IgD-negative memory B cell (primary cell): ENCODE measurements at regions not wholly inside any gene's neighbourhood (a gene's known extent, or its start where the extent isn't known, plus 50 kb on each side); places are given as distances from the start of the nearest gene placed in this dataset.
A peak's percentile ranks its signal among the peaks of the same experiment; 100 is the strongest.
"Not testable (repeated sequence)": the region's sequence is repeated elsewhere in the genome, so short reads cannot be mapped to it uniquely, and the experiment has no call there.

ENCODE experiments used
- H3K27ac Mint-ChIP-seq, 3 donors: one replicate each; pipeline ENCODE4 v1.8.0; 2020 to 2022; ENCODE audit warnings: mild to moderate bottlenecking in 3 of 3, mixed read lengths in 3 of 3, moderate library complexity in 1 of 3
- H3K27me3 Mint-ChIP-seq: one replicate; pipeline ENCODE4 v1.8.0; 2021; ENCODE audit warnings: mixed read lengths
- H3K36me3 Mint-ChIP-seq: one replicate; pipeline ENCODE4 v1.8.0; 2020; ENCODE audit warnings: mild to moderate bottlenecking, mixed read lengths
- H3K4me1 Mint-ChIP-seq, 3 donors: one replicate each; pipeline ENCODE4 v1.8.0; 2020 to 2022; ENCODE audit warnings: mixed read lengths in 3 of 3, mild to moderate bottlenecking in 1 of 3
- H3K4me3 Mint-ChIP-seq, 4 donors: one replicate each; pipeline ENCODE4 v1.8.0; 2020 to 2022; ENCODE audit warnings: mild to moderate bottlenecking in 4 of 4, mixed read lengths in 4 of 4, moderate library complexity in 3 of 4
- H3K9me3 Mint-ChIP-seq, 3 donors: one replicate each; pipeline ENCODE4 v1.8.0; 2020 to 2021; ENCODE audit warnings: mixed read lengths in 3 of 3, mild to moderate bottlenecking in 1 of 3

GRCh38 chr7:152594801-152595200, 81.1 kb downstream of the XRCC2 start:
- Mint-ChIP-seq H3K27ac (no peak overlapping the region), H3K4me3 (no peak overlapping the region), H3K9me3 (no peaks in the 10 kb centered on the region), H3K27me3 (no peaks in the 10 kb centered on the region), H3K4me1 (peaks cover 0 to 2% (median 0%) of the 10 kb centered on the region in 3 donors), H3K36me3 (no peaks in the 10 kb centered on the region)

GRCh38 chr7:152591976-152592375, 84.0 kb downstream of the XRCC2 start:
- Mint-ChIP-seq H3K27ac (no peak overlapping the region), H3K27me3 (no peaks in the 10 kb centered on the region), H3K9me3 (no peaks in the 10 kb centered on the region), H3K4me1 (no peaks in the 10 kb centered on the region), H3K4me3 (no peak overlapping the region), H3K36me3 (peaks cover 1% of the 10 kb centered on the region)

- peak overlapping the region in 1 of 4 donors; percentile 34 for H3K4me3 Mint-ChIP-seq
- no peaks in the 10 kb centered on the region for H3K4me1 Mint-ChIP-seq
- no peaks in the 10 kb centered on the region for H3K27me3 Mint-ChIP-seq
- no peak overlapping the region for H3K27ac Mint-ChIP-seq
- H3K36me3 Mint-ChIP-seq = peaks cover 1% of the 10 kb centered on the region
- H3K9me3 Mint-ChIP-seq = no peaks in the 10 kb centered on the region
Observed at GRCh38 chr7:152590481-152590880, 85.5 kb downstream of the XRCC2 start.

- H3K27me3 Mint-ChIP-seq, H3K27ac Mint-ChIP-seq, H3K36me3 Mint-ChIP-seq, H3K4me3 Mint-ChIP-seq, H3K9me3 Mint-ChIP-seq, H3K4me1 Mint-ChIP-seq: not testable (repeated sequence)
Observed at GRCh38 chr7:152589821-152590220, 86.1 kb downstream of the XRCC2 start.

GRCh38 chr7:152588350-152588749, 87.6 kb downstream of the XRCC2 start:
- Mint-ChIP-seq H3K9me3 (no peaks in the 10 kb centered on the region), H3K4me3 (no peak overlapping the region), H3K4me1 (no peaks in the 10 kb centered on the region), H3K36me3 (peaks cover 1% of the 10 kb centered on the region), H3K27ac (no peak overlapping the region), H3K27me3 (no peaks in the 10 kb centered on the region)

GRCh38 chr7:152587366-152587765, 88.6 kb downstream of the XRCC2 start:
- peaks cover 1% of the 10 kb centered on the region for H3K36me3 Mint-ChIP-seq
- H3K4me3 Mint-ChIP-seq = no peak overlapping the region
- no peaks in the 10 kb centered on the region for H3K4me1 Mint-ChIP-seq
- no peaks in the 10 kb centered on the region for H3K27me3 Mint-ChIP-seq
- peak overlapping the region in 1 of 3 donors; percentile 67 for H3K27ac Mint-ChIP-seq
- no peaks in the 10 kb centered on the region for H3K9me3 Mint-ChIP-seq

- H3K4me3 Mint-ChIP-seq = no peak overlapping the region
- H3K27ac Mint-ChIP-seq = no peak overlapping the region
- no peaks in the 10 kb centered on the region for H3K27me3 Mint-ChIP-seq
- H3K9me3 Mint-ChIP-seq = no peaks in the 10 kb centered on the region
- no peaks in the 10 kb centered on the region for H3K4me1 Mint-ChIP-seq
- no peaks in the 10 kb centered on the region for H3K36me3 Mint-ChIP-seq
Observed at GRCh38 chr7:152583006-152583405, 92.9 kb downstream of the XRCC2 start.

GRCh38 chr7:152579070-152579469, 96.9 kb downstream of the XRCC2 start:
- Mint-ChIP-seq H3K4me1 (peaks cover 0 to 3% (median 0%) of the 10 kb centered on the region in 3 donors), H3K4me3 (peak overlapping the region in 1 of 4 donors; percentile 67), H3K9me3 (peaks cover 0 to 3% (median 0%) of the 10 kb centered on the region in 3 donors), H3K27ac (no peak overlapping the region), H3K27me3 (peaks cover 7% of the 10 kb centered on the region), H3K36me3 (peaks cover 2% of the 10 kb centered on the region)

GRCh38 chr7:152577339-152577738, 98.6 kb downstream of the XRCC2 start:
- Mint-ChIP-seq H3K36me3 (peaks cover 2% of the 10 kb centered on the region), H3K9me3 (peaks cover 0 to 3% (median 0%) of the 10 kb centered on the region in 3 donors), H3K4me1 (peaks cover 0 to 3% (median 0%) of the 10 kb centered on the region in 3 donors), H3K27ac (no peak overlapping the region), H3K27me3 (peaks cover 7% of the 10 kb centered on the region), H3K4me3 (no peak overlapping the region)

- peaks cover 0 to 3% (median 0%) of the 10 kb centered on the region in 3 donors for H3K4me1 Mint-ChIP-seq
- peaks cover 0 to 3% (median 0%) of the 10 kb centered on the region in 3 donors for H3K9me3 Mint-ChIP-seq
- H3K4me3 Mint-ChIP-seq = peak overlapping the region in 1 of 4 donors; percentile 58
- H3K27ac Mint-ChIP-seq = no peak overlapping the region
- H3K27me3 Mint-ChIP-seq = peaks cover 7% of the 10 kb centered on the region
- H3K36me3 Mint-ChIP-seq = peaks cover 2% of the 10 kb centered on the region
Observed at GRCh38 chr7:152574892-152575548, 100.9 kb downstream of the XRCC2 start.

- not testable (repeated sequence) for H3K36me3 Mint-ChIP-seq, H3K9me3 Mint-ChIP-seq, H3K27me3 Mint-ChIP-seq, H3K27ac Mint-ChIP-seq, H3K4me3 Mint-ChIP-seq, H3K4me1 Mint-ChIP-seq
Observed at GRCh38 chr7:152573186-152573585, 102.8 kb downstream of the XRCC2 start.

- H3K36me3 Mint-ChIP-seq = peaks cover 2% of the 10 kb centered on the region
- no peak overlapping the region for H3K4me3 Mint-ChIP-seq
- H3K9me3 Mint-ChIP-seq = peaks cover 0 to 3% (median 0%) of the 10 kb centered on the region in 3 donors
- H3K27ac Mint-ChIP-seq = no peak overlapping the region
- H3K27me3 Mint-ChIP-seq = peaks cover 11% of the 10 kb centered on the region
- H3K4me1 Mint-ChIP-seq = peaks cover 0 to 3% (median 2%) of the 10 kb centered on the region in 3 donors
Observed at GRCh38 chr7:152572101-152572500, 103.8 kb downstream of the XRCC2 start.

- H3K4me3 Mint-ChIP-seq = peak overlapping the region in 1 of 4 donors; percentile 17
- peaks cover 1% of the 10 kb centered on the region for H3K36me3 Mint-ChIP-seq
- peaks cover 12% of the 10 kb centered on the region for H3K27me3 Mint-ChIP-seq
- no peaks in the 10 kb centered on the region for H3K9me3 Mint-ChIP-seq
- H3K4me1 Mint-ChIP-seq = peaks cover 0 to 3% (median 2%) of the 10 kb centered on the region in 3 donors
- no peak overlapping the region for H3K27ac Mint-ChIP-seq
Observed at GRCh38 chr7:152571068-152571467, 104.9 kb downstream of the XRCC2 start.

- peaks cover 0 to 3% (median 0%) of the 10 kb centered on the region in 3 donors for H3K9me3 Mint-ChIP-seq
- H3K4me3 Mint-ChIP-seq = no peak overlapping the region
- no peaks in the 10 kb centered on the region for H3K36me3 Mint-ChIP-seq
Observed at GRCh38 chr7:152568972-152569371, 107.0 kb downstream of the XRCC2 start.

GRCh38 chr7:152565731-152566130, 110.2 kb downstream of the XRCC2 start:
- Mint-ChIP-seq H3K9me3 (peaks cover 0 to 3% (median 0%) of the 10 kb centered on the region in 3 donors), H3K27me3 (peaks cover 10% of the 10 kb centered on the region), H3K4me1 (peaks cover 0 to 6% (median 3%) of the 10 kb centered on the region in 3 donors), H3K4me3 (peak overlapping the region in 1 of 4 donors; percentile 21), H3K36me3 (peaks cover 3% of the 10 kb centered on the region), H3K27ac (peak overlapping the region in 1 of 3 donors; percentile 71)

More at GRCh38 chr7:152568972-152569371, 107.0 kb downstream of the XRCC2 start:
- Mint-ChIP-seq H3K4me1 (peaks cover 0 to 6% (median 3%) of the 10 kb centered on the region in 3 donors), H3K27ac (no peak overlapping the region), H3K27me3 (peaks cover 8% of the 10 kb centered on the region)

- Mint-ChIP-seq H3K27ac (peak overlapping the region in 1 of 3 donors; percentile 73), H3K36me3 (peaks cover 3% of the 10 kb centered on the region), H3K4me3 (no peak overlapping the region), H3K4me1 (peaks cover 0 to 6% (median 3%) of the 10 kb centered on the region in 3 donors), H3K9me3 (peaks cover 0 to 3% (median 0%) of the 10 kb centered on the region in 3 donors), H3K27me3 (peaks cover 10% of the 10 kb centered on the region)
Observed at GRCh38 chr7:152564656-152565250, 111.2 kb downstream of the XRCC2 start.
